NB4 (cell line): ENCODE measurements at regions not wholly inside any gene's neighbourhood (a gene's known extent, or its start where the extent isn't known, plus 50 kb on each side); places are given as distances from the start of the nearest gene placed in this dataset.

Experiments
- CTCF ChIP-seq: IDR thresholded peaks from one replicate; pipeline ENCODE4 v1.5.1; 2012; ENCODE audit warnings: low read depth, low read length
- MAX ChIP-seq: IDR thresholded peaks from 2 replicates; pipeline ENCODE4 v1.6.1; 2011; ENCODE audit warnings: low read depth, low read length
- MYC ChIP-seq: IDR thresholded peaks from 2 replicates; pipeline ENCODE4 v1.6.1; 2011; ENCODE audit warnings: low read depth, low read length
- POLR2A ChIP-seq: IDR thresholded peaks from 2 replicates; pipeline ENCODE4 v1.6.1; 2011; ENCODE audit warnings: mild to moderate bottlenecking; ENCODE audit not compliant: insufficient read length; ENCODE audit errors: extremely low read depth

- no peak for TF ChIP-seq CTCF
- no peak for TF ChIP-seq POLR2A
- TF ChIP-seq MAX = no peak
- TF ChIP-seq MYC = no peak
Measured at GRCh38 chr11:92357841-92358240, 133.2 kb downstream of the FAT3 start.
